CD1c-positive myeloid dendritic cell (primary cell): ENCODE measurements at regions not wholly inside any gene's neighbourhood (a gene's known extent, or its start where the extent isn't known, plus 50 kb on each side); places are given as distances from the start of the nearest gene placed in this dataset.

Experiments used
- DNase-seq: peaks from one replicate; pipeline ENCODE4 v3.0.0-alpha.2; 2016; ENCODE audit errors: extremely low spot score

- no peak for DNase-seq
Measured at GRCh38 chr6:8535519-8535918, 100.2 kb upstream of the SLC35B3 start.

- DNase-seq, result no peak
Measured at GRCh38 chr6:8530785-8531435, 95.6 kb upstream of the SLC35B3 start.

- no peak for DNase-seq
Measured at GRCh38 chr6:8529250-8529649, 93.9 kb upstream of the SLC35B3 start.

GRCh38 chr6:8527818-8528217, 92.5 kb upstream of the SLC35B3 start:
- no peak for DNase-seq

GRCh38 chr6:8526624-8527023, 91.3 kb upstream of the SLC35B3 start:
- DNase-seq, result no peak

- no peak for DNase-seq
Measured at GRCh38 chr6:8525370-8525769, 90.0 kb upstream of the SLC35B3 start.

GRCh38 chr6:8513174-8513573, 77.8 kb upstream of the SLC35B3 start:
- DNase-seq, result no peak

GRCh38 chr6:8507286-8507685, 71.9 kb upstream of the SLC35B3 start:
- no peak for DNase-seq

GRCh38 chr6:8506126-8506525, 70.8 kb upstream of the SLC35B3 start:
- no peak for DNase-seq

GRCh38 chr6:8499540-8499939, 64.2 kb upstream of the SLC35B3 start:
- no peak for DNase-seq

- no peak for DNase-seq
Measured at GRCh38 chr6:8494730-8495129, 59.4 kb upstream of the SLC35B3 start.

GRCh38 chr6:8492536-8493133, 57.3 kb upstream of the SLC35B3 start:
- DNase-seq, result no peak
